ENCODE measurements at regions not wholly inside any gene's neighbourhood (a gene's known extent, or its start where the extent isn't known, plus 50 kb on each side); places are given as distances from the start of the nearest gene placed in this dataset.
"Not testable (repeated sequence)": the region's sequence is repeated elsewhere in the genome, so short reads cannot be mapped to it uniquely, and the experiment has no call there.

DNA sequence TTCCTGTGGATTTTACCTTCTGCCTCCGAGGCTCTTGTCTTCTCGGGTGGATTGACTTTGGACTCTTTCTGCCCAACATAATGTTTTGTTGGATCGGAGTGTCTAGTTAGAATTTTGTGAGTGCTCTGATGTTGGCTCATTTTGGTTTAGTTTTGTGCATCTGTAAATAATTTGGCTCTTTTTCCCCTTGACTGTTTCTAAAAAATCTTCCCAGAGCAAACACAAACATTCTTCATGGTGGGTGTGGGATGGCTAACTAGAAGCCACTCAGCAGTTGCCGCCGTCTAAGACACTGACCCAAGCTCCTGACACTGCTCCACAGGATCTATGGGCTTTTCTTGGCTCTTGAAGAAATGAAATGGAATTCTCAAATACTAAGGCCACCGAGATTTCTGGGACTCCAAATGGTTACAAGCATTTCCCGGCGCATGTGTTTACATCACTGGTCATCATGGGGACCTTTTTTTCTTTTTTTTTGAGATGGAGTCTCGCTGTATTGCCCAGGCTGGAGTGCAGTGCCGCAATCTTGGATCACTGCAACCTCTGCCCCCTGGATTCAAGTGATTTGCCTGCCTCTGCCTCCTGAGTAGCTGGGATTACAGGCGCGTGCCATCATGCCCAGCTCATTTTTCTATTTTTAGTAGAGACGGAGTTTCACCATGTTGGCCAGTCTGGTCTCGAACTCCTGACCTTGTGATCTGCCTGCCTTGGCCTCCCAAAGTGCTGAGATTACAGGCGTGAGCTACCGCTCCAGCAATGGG is 92.0 kb upstream of the FRMD1 start:
- Histone ChIP-seq H3K9me3 (ENCODE audit: control insufficient read depth, insufficient read depth, low read length) (peaks cover 10% of the 10 kb centered on the region), H3K27ac (ENCODE audit: low read depth, low read length) (no peak overlapping the region), H3K27me3 (ENCODE audit: control insufficient read depth, insufficient read depth, low read length) (no peaks in the 10 kb centered on the region), H3K4me3 (ENCODE audit: low read depth, low read length) (no peak overlapping the region)
- ChIA-PET CTCF (no interaction called here), POLR2A (no interaction called here)
- TF ChIP-seq CTCF (IDR thresholded peaks at IDR 0.05; ENCODE audit: low read depth, low read length), result no peak
- DNase-seq (ENCODE audit: low read depth, low spot score), result no peak

DNA sequence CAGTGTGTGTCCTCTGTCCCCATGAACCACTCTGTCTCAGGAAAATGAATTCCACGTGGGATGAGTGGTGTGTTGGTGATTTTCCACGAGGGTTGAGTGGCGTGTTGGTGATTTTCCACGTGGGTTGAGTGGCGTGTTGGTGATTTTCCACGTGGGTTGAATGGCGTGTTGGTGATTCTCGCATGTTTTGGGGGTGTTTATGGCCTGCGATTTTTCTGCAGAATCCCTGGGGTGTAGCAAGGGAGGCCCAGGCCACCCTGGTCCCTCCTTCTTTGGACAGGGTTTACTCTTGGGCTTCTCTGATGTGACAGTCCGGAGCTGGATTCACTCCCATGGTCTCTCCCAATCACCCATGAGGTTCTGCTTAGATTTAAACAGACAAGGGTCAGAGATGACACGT is 90.6 kb upstream of the FRMD1 start:
- peaks cover 14% of the 10 kb centered on the region for H3K9me3 ChIP-seq (ENCODE audit: control insufficient read depth, insufficient read depth, low read length)

GRCh38 chr6:168168936-168169335 is 89.9 kb upstream of the FRMD1 start:
- H3K27ac ChIP-seq (ENCODE audit: low read depth, low read length); H3K4me3 ChIP-seq (ENCODE audit: low read depth, low read length); POLR2A ChIA-PET; CTCF ChIA-PET; DNase-seq (ENCODE audit: low read depth, low spot score); H3K27me3 ChIP-seq (ENCODE audit: control insufficient read depth, insufficient read depth, low read length): not testable (repeated sequence)
- peaks cover 14% of the 10 kb centered on the region for H3K9me3 ChIP-seq (ENCODE audit: control insufficient read depth, insufficient read depth, low read length)

More for the DNA sequence above, 90.6 kb upstream of the FRMD1 start:
- no peak for DNase-seq (ENCODE audit: low read depth, low spot score)
- POLR2A ChIA-PET, result no interaction called here
- TF ChIP-seq CTCF (IDR thresholded peaks at IDR 0.05; ENCODE audit: low read depth, low read length), result no peak
- Histone ChIP-seq H3K27me3 (ENCODE audit: control insufficient read depth, insufficient read depth, low read length) (no peaks in the 10 kb centered on the region), H3K4me3 (ENCODE audit: low read depth, low read length) (no peak overlapping the region), H3K27ac (ENCODE audit: low read depth, low read length) (no peak overlapping the region)
- CTCF ChIA-PET, result no interaction called here

DNA sequence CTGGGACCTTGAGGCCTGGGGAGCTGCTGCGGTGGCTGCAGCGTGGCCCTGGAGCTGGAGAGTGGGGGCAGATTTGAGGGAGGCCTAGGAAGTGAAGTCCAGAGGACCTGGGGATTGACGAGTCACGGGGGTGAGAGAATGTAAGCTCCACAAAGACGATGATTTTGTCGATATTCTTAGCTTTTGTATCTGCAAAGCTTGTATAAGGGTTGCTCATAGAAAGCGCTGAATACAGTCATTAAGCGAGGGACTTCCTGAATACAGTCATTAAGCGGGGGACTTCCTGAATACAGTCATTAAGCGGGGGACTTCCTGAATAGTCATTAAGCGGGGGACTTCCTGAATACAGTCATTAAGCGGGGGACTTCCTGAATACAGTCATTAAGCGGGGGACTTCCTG is 89.3 kb upstream of the FRMD1 start:
- H3K27ac ChIP-seq (ENCODE audit: low read depth, low read length); DNase-seq (ENCODE audit: low read depth, low spot score); H3K4me3 ChIP-seq (ENCODE audit: low read depth, low read length); POLR2A ChIA-PET; CTCF ChIA-PET; H3K27me3 ChIP-seq (ENCODE audit: control insufficient read depth, insufficient read depth, low read length): not testable (repeated sequence)
- peaks cover 14% of the 10 kb centered on the region for H3K9me3 ChIP-seq (ENCODE audit: control insufficient read depth, insufficient read depth, low read length)

GRCh38 chr6:168167431-168168315 is 88.7 kb upstream of the FRMD1 start:
- H3K27me3 ChIP-seq (ENCODE audit: control insufficient read depth, insufficient read depth, low read length), result no peaks in the 10 kb centered on the region
- POLR2A ChIA-PET, result no interaction called here
- no peak for TF ChIP-seq CTCF (IDR thresholded peaks at IDR 0.05; ENCODE audit: low read depth, low read length)
- H3K9me3 ChIP-seq (ENCODE audit: control insufficient read depth, insufficient read depth, low read length), result peaks cover 14% of the 10 kb centered on the region
- no peak for DNase-seq (ENCODE audit: low read depth, low spot score)
- no peak overlapping the region for H3K27ac ChIP-seq (ENCODE audit: low read depth, low read length)
- CTCF ChIA-PET, result no interaction called here
- H3K4me3 ChIP-seq (ENCODE audit: low read depth, low read length), result no peak overlapping the region

DNA sequence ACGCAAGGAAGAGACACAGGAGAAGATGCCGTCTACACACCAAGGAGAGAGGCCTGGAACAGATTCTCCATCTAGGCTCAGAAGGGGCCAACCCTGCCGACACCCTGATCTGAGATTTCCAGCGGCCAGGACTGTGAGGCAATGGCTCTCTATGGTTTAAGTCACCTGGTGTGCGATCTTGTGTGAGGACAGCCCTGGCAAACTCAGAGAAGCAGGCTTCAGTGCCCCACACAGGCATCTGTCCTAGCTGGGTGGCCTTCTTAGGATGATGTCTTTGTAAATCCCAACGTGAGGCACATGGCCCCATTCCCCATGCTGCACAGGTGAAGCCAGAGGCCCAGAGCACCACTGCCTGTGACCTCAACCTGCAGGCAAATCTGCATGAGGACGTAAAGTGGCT is 87.6 kb upstream of the FRMD1 start:
- POLR2A ChIA-PET, result no interaction called here
- Histone ChIP-seq H3K9me3 (ENCODE audit: control insufficient read depth, insufficient read depth, low read length) (peaks cover 14% of the 10 kb centered on the region), H3K27me3 (ENCODE audit: control insufficient read depth, insufficient read depth, low read length) (no peaks in the 10 kb centered on the region), H3K27ac (ENCODE audit: low read depth, low read length) (no peak overlapping the region), H3K4me3 (ENCODE audit: low read depth, low read length) (no peak overlapping the region)
- no peak for TF ChIP-seq CTCF (IDR thresholded peaks at IDR 0.05; ENCODE audit: low read depth, low read length)
- no peak for DNase-seq (ENCODE audit: low read depth, low spot score)
- CTCF ChIA-PET, result no interaction called here
